ENCODE measurements at regions not wholly inside any gene's neighbourhood (a gene's known extent, or its start where the extent isn't known, plus 50 kb on each side); places are given as distances from the start of the nearest gene placed in this dataset.

GRCh38 chr11:113557926-113558325, 82.7 kb upstream of the DRD2 start:
- no peak for DNase-seq (ENCODE audit: unreplicated experiment)
- no peak for TF ChIP-seq CTCF (IDR thresholded peaks at IDR 0.05; ENCODE audit: unreplicated experiment)
- ChIA-PET POLR2A (no interaction called here), CTCF (interaction anchor here (0.6 to 1.0 kb wide), 3 partner anchors 25 to 215 kb away, joined by 3 to 4 read pairs (median 3); partner anchors contain the start of gene ZW10)
- intact Hi-C loops (cut with micrococcal nuclease): no loop called here
- no peaks in the 10 kb centered on the region for H3K36me3 Mint-ChIP-seq (ENCODE audit: insufficient read depth, unreplicated experiment)
- no peak overlapping the region for H3K27ac Mint-ChIP-seq (ENCODE audit: low read depth, unreplicated experiment)
- no peaks in the 10 kb centered on the region for H3K9me3 Mint-ChIP-seq (ENCODE audit: unreplicated experiment)
- peaks cover 18% of the 10 kb centered on the region for H3K4me1 Mint-ChIP-seq (ENCODE audit: insufficient read depth, unreplicated experiment)
- H3K4me3 Mint-ChIP-seq (ENCODE audit: unreplicated experiment): no peak overlapping the region
- no TSS peak for BruUV-seq (replicated peaks)
- no peaks in the 10 kb centered on the region for H3K27me3 Mint-ChIP-seq (ENCODE audit: insufficient read depth, unreplicated experiment)

GRCh38 chr11:113556036-113556435, 80.8 kb upstream of the DRD2 start:
- BruUV-seq (replicated peaks): no TSS peak
- no peaks in the 10 kb centered on the region for H3K27me3 Mint-ChIP-seq (ENCODE audit: insufficient read depth, unreplicated experiment)
- no peak overlapping the region for H3K27ac Mint-ChIP-seq (ENCODE audit: low read depth, unreplicated experiment)

GRCh38 chr11:113555071-113555619, 79.9 kb upstream of the DRD2 start:
- intact Hi-C loops (cut with micrococcal nuclease): no loop called here
- H3K27ac Mint-ChIP-seq (ENCODE audit: low read depth, unreplicated experiment): no peak overlapping the region
- no TSS peak for BruUV-seq (replicated peaks)
- DNase-seq (ENCODE audit: unreplicated experiment): no peak
- ChIA-PET POLR2A (no interaction called here), CTCF (interaction anchor here (0.6 kb wide), 1 partner anchor 27 kb away, joined by 3 read pairs; no protein-coding TSS in a partner anchor)
- peaks cover 26% of the 10 kb centered on the region for H3K4me1 Mint-ChIP-seq (ENCODE audit: insufficient read depth, unreplicated experiment)
- no peaks in the 10 kb centered on the region for H3K9me3 Mint-ChIP-seq (ENCODE audit: unreplicated experiment)
- no peak overlapping the region for H3K4me3 Mint-ChIP-seq (ENCODE audit: unreplicated experiment)
- peaks cover 6% of the 10 kb centered on the region for H3K36me3 Mint-ChIP-seq (ENCODE audit: insufficient read depth, unreplicated experiment)
- no peak for TF ChIP-seq CTCF (IDR thresholded peaks at IDR 0.05; ENCODE audit: unreplicated experiment)
- H3K27me3 Mint-ChIP-seq (ENCODE audit: insufficient read depth, unreplicated experiment): no peaks in the 10 kb centered on the region

More at GRCh38 chr11:113556036-113556435, 80.8 kb upstream of the DRD2 start:
- TF ChIP-seq CTCF (IDR thresholded peaks at IDR 0.05; ENCODE audit: unreplicated experiment): no peak
- DNase-seq (ENCODE audit: unreplicated experiment): no peak
- POLR2A ChIA-PET: no interaction called here
- peaks cover 26% of the 10 kb centered on the region for H3K4me1 Mint-ChIP-seq (ENCODE audit: insufficient read depth, unreplicated experiment)
- CTCF ChIA-PET: interaction anchor here (0.6 to 1.1 kb wide), 2 partner anchors 246 to 758 kb away, joined by 3 read pairs; no protein-coding TSS in a partner anchor
- peaks cover 6% of the 10 kb centered on the region for H3K36me3 Mint-ChIP-seq (ENCODE audit: insufficient read depth, unreplicated experiment)
- intact Hi-C loops (cut with micrococcal nuclease): no loop called here
- H3K4me3 Mint-ChIP-seq (ENCODE audit: unreplicated experiment): no peak overlapping the region
- H3K9me3 Mint-ChIP-seq (ENCODE audit: unreplicated experiment): no peaks in the 10 kb centered on the region

DNA sequence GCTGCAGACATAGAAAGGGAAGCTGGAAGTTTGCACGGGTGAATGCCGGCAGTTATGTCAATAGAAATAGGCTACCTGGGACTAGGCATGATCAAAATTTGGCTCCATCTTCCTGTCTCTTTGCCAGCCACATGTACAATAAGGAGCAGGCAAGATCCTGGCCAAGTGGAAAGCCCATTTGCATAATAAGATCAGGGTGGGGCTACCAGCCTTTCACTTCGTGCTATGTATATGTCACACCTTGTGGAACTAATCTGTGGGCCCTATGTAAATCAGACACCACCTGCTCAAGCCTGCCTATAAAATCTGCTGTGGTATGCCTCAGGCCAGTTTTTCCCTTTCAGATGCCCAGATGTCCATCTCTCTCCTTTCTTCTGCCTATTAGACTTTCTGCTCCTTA, 79.3 kb upstream of the DRD2 start:
- intact Hi-C loops (cut with micrococcal nuclease): loop anchor here (5.0 kb wide), 1 partner anchor 178 kb away; no protein-coding TSS in a partner anchor
- POLR2A ChIA-PET: interaction anchor here (1.3 kb wide), 1 partner anchor 106 kb away, joined by 3 read pairs; no protein-coding TSS in a partner anchor
- no peak overlapping the region for H3K4me3 Mint-ChIP-seq (ENCODE audit: unreplicated experiment)

More for the DNA sequence above, 79.3 kb upstream of the DRD2 start:
- H3K9me3 Mint-ChIP-seq (ENCODE audit: unreplicated experiment): no peaks in the 10 kb centered on the region
- CTCF ChIA-PET: interaction anchor here (0.6 to 1.3 kb wide), 4 partner anchors 13 to 248 kb away, joined by 3 to 5 read pairs (median 4); no protein-coding TSS in a partner anchor
- H3K36me3 Mint-ChIP-seq (ENCODE audit: insufficient read depth, unreplicated experiment): peaks cover 6% of the 10 kb centered on the region
- no peak for TF ChIP-seq CTCF (IDR thresholded peaks at IDR 0.05; ENCODE audit: unreplicated experiment)
- DNase-seq (ENCODE audit: unreplicated experiment): peak; percentile 32
- BruUV-seq (replicated peaks): no TSS peak
- H3K27ac Mint-ChIP-seq (ENCODE audit: low read depth, unreplicated experiment): no peak overlapping the region
- H3K4me1 Mint-ChIP-seq (ENCODE audit: insufficient read depth, unreplicated experiment): peaks cover 26% of the 10 kb centered on the region
- H3K27me3 Mint-ChIP-seq (ENCODE audit: insufficient read depth, unreplicated experiment): no peaks in the 10 kb centered on the region
